Neural progenitor cell (in vitro differentiated cells): ENCODE measurements at regions not wholly inside any gene's neighbourhood (a gene's known extent, or its start where the extent isn't known, plus 50 kb on each side); places are given as distances from the start of the nearest gene placed in this dataset.

Source experiments
- EZH2 ChIP-seq: fragments of 200-600 bp; sonication (generic); IDR thresholded peaks from 2 replicates; pipeline ENCODE4 v1.6.1; 2017; ENCODE audit warnings: antibody characterized with exemption, mild to moderate bottlenecking, moderate library complexity
- EZH2phosphoT487 ChIP-seq: fragments of 200-600 bp; sonication (generic); IDR thresholded peaks from 2 replicates; pipeline ENCODE4 v1.6.1; 2017; ENCODE audit warnings: antibody characterized with exemption
- TF ChIP-seq, protein P1 (sequence below): fragments of 200-600 bp; sonication (generic); IDR thresholded peaks from 2 replicates; pipeline ENCODE4 v1.5.1; 2017; ENCODE audit warnings: antibody characterized with exemption, mild to moderate bottlenecking

- TF ChIP-seq, protein P1, sequence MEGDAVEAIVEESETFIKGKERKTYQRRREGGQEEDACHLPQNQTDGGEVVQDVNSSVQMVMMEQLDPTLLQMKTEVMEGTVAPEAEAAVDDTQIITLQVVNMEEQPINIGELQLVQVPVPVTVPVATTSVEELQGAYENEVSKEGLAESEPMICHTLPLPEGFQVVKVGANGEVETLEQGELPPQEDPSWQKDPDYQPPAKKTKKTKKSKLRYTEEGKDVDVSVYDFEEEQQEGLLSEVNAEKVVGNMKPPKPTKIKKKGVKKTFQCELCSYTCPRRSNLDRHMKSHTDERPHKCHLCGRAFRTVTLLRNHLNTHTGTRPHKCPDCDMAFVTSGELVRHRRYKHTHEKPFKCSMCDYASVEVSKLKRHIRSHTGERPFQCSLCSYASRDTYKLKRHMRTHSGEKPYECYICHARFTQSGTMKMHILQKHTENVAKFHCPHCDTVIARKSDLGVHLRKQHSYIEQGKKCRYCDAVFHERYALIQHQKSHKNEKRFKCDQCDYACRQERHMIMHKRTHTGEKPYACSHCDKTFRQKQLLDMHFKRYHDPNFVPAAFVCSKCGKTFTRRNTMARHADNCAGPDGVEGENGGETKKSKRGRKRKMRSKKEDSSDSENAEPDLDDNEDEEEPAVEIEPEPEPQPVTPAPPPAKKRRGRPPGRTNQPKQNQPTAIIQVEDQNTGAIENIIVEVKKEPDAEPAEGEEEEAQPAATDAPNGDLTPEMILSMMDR: peak; percentile 9
- no peak for TF ChIP-seq EZH2
- no peak for TF ChIP-seq EZH2phosphoT487
These were observed 1038.3 kb upstream of the SPRY2 start for GRCh38 chr13:81379183-81379582.
